ENCODE measurements at regions not wholly inside any gene's neighbourhood (a gene's known extent, or its start where the extent isn't known, plus 50 kb on each side); places are given as distances from the start of the nearest gene placed in this dataset.

DNA sequence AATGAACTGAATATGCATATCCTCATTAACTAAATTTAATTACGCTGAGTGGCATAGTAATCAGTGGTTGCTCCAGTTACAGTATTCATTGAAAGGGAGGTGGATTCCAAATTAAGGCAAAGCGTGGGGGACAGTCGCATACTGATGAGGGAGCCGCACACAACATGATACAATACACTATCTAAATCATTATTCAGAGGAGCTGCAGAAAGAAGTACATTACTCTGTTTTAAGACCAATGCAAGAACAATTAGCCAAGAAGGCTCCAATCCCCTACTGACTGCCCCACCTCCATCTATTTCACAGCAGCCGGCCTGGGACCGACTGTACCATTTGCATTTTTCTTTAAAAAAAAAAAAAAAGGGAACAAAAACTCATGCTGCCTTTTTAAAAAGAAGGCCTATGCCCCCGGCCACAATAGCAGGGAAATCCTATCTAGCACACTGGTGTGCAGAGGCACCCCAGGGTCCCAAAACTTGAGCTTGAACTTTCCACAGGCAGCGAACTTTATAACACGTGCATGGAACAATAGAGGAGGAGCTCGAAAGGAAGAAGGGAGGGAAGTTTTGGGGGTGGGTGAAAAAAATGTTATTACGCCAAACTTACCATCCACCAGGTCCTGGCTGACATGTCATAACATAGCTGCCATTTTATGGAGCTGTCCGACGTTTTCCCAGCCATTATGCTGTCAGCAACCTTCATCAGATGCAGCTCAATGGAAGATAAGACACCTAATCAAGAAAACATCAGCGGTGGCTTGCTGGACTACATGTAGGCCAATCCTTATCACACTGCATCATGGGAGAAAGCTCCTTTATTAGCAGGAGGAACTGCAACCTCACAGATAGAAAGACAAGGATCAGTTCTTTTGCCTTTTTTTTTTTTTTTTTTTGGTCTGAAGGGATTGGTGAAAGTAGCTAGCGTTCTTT lies 161.6 kb downstream of the ZDHHC21 start:
- Histone ChIP-seq H3K14ac (ENCODE audit: insufficient read length) (no peak overlapping the region), H2AK5ac (ENCODE audit: low read depth, low read length) (no peak overlapping the region), H2BK12ac (ENCODE audit: low read depth, low read length) (no peak overlapping the region; the same call in 1 of the 2 replicates), H2BK20ac (ENCODE audit: low read length) (0 out of 2 replicates have a peak overlapping the region, but pooled peaks have one; percentile 34), H2AFZ (ENCODE audit: low read length) (no peak overlapping the region), H3K4ac (replicated peaks; ENCODE audit: insufficient read length, low read depth, low read length) (no peak overlapping the region), H4K5ac (ENCODE audit: insufficient read length, low read depth, low read length) (no peak overlapping the region), H3K4me2 (ENCODE audit: insufficient read depth in 1 of 2, low read depth in 2 of 2, low read length in 2 of 2) (peak overlapping the region in 1 of 2 experiments; percentile 17; a peak in 1 of 4 replicates), H3K56ac (replicated peaks; ENCODE audit: insufficient read length, low read depth, low read length) (no peak overlapping the region), H3K27me3 (replicated peaks in 1 of 4; ENCODE audit: control insufficient read depth in 3 of 4, extremely low read depth in 1 of 4, insufficient read depth in 3 of 4, low read length in 3 of 4) (no peaks in the 10 kb centered on the region; a peak in 1 of 7 replicates), H3K79me1 (ENCODE audit: low read depth, low read length) (no peaks in the 10 kb centered on the region), H3K27ac (ENCODE audit: low read depth, low read length) (no peak overlapping the region), H3K79me2 (ENCODE audit: control insufficient read depth in 1 of 2, insufficient read depth in 2 of 2, low read length in 2 of 2) (no peaks in the 10 kb centered on the region), H2BK120ac (replicated peaks; ENCODE audit: low read depth, low read length) (no peak overlapping the region), H3K4me1 (replicated peaks in 1 of 4; ENCODE audit: control insufficient read depth in 3 of 4, insufficient read depth in 4 of 4, low read length in 3 of 4) (peaks cover 2 to 23% (median 10%) of the 10 kb centered on the region in 4 experiments), H3K9ac (replicated peaks in 1 of 4; ENCODE audit: extremely low read depth in 1 of 4, low read depth in 3 of 4, low read length in 3 of 4) (no peak overlapping the region), H2BK15ac (ENCODE audit: low read length) (no peak overlapping the region), H3K23ac (ENCODE audit: insufficient read length) (no peak overlapping the region), H3K36me3 (ENCODE audit: control insufficient read depth in 2 of 4, insufficient read depth in 4 of 4, low read length in 3 of 4) (no peaks in the 10 kb centered on the region), H3K4me3 (ENCODE audit: extremely low read depth in 1 of 4, insufficient read depth in 2 of 4, low read depth in 3 of 4, low read length in 4 of 4) (no peak overlapping the region), H4K8ac (ENCODE audit: extremely low read depth, insufficient read depth, low read length) (no peak overlapping the region), H3K23me2 (ENCODE audit: low read depth, low read length) (no peaks in the 10 kb centered on the region), H3K18ac (ENCODE audit: extremely low read depth, low read length) (no peak overlapping the region), H4K20me1 (replicated peaks in 1 of 2; ENCODE audit: control insufficient read depth in 1 of 2, insufficient read depth in 2 of 2, low read length in 2 of 2) (no peaks in the 10 kb centered on the region), H2BK5ac (ENCODE audit: low read depth, low read length) (no peak overlapping the region), H3K9me3 (ENCODE audit: insufficient read depth in 2 of 2, low read depth in 1 of 2, low read length in 1 of 2) (no peaks in the 10 kb centered on the region), H4K91ac (replicated peaks; ENCODE audit: insufficient read length, low read length) (no peak overlapping the region)
- ChIA-PET CTCF (ENCODE audit: partially characterized antibody) (interaction anchor here (0.6 to 2.2 kb wide), 8 partner anchors 16 to 237 kb away, joined by 3 to 8 read pairs (median 4); no protein-coding TSS in a partner anchor), POLR2A (ENCODE audit: partially characterized antibody) (interaction anchor here (1.0 kb wide), 2 partner anchors 9 to 14 kb away, joined by 6 read pairs; no protein-coding TSS in a partner anchor)
- TF ChIP-seq POU5F1 (IDR thresholded peaks at IDR 0.05; ENCODE audit: low read depth, low read length), result no peak
- TF ChIP-seq PHF8 (conservative IDR thresholded peaks at IDR 0.05; ENCODE audit: low read depth, low read length), result no peak
- TF ChIP-seq SAP30 (IDR thresholded peaks at IDR 0.05; ENCODE audit: insufficient read depth, insufficient replicate concordance, low read length), result no peak
- no peak for TF ChIP-seq CBX8 (IDR thresholded peaks at IDR 0.05; ENCODE audit: borderline replicate concordance, low read depth, low read length)
- TF ChIP-seq TAF7 (optimal IDR thresholded peaks at IDR 0.05; ENCODE audit: borderline replicate concordance, low read depth, low read length), result no peak
- no peak for TF ChIP-seq RBBP5 (IDR thresholded peaks at IDR 0.05; ENCODE audit: borderline replicate concordance, low read depth, low read length)
- 72% methylated on average over 15 of the region's 15 CpGs; no CpG with 5 or more reads in 1 of the 2 experiments for WGBS, 2 experiments (ENCODE audit: extremely low coverage in 1 of 2, insufficient coverage in 1 of 2, insufficient read length in 1 of 2, insufficient replicate concordance in 2 of 2, low coverage in 1 of 2, low lambda C conversion rate in 2 of 2, missing lambda C conversion rate in 1 of 2)
- FAIRE-seq, result no peak
- no peak for DNase-seq (ENCODE audit: low read depth in 1 of 2, low spot score in 2 of 2)
